NCI-H1092 treated with DMSO at 0.1 percent for 48 hours (cell line): ENCODE measurements at regions not wholly inside any gene's neighbourhood (a gene's known extent, or its start where the extent isn't known, plus 50 kb on each side); places are given as distances from the start of the nearest gene placed in this dataset.
"Not testable (repeated sequence)": the region's sequence is repeated elsewhere in the genome, so short reads cannot be mapped to it uniquely, and the experiment has no call there.

ENCODE experiments used
- DNase-seq: peaks from one replicate; lab custom pipeline; 2025; lab: John Stamatoyannopoulos, UW

DNA sequence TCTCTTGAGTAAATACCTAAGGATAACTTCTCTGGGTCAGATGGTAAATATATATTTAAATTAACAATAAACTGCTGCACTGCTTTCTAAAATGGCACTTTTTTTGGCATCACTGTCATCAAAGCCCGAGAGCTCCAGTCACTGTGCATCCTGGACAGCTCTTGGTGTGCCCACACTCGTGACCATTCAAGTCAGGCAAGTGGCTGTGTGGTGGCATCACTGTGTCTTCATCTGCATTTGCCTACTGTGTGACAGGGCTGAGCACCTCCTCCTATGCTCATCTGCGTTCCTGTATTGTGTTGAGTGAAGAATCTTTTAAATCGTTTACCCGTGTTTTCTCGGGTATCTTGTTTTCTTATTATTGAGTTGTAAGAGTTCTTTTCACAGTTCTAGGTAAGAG is 568.1 kb upstream of the SALL3 start:
- DNase-seq = no peak

DNA sequence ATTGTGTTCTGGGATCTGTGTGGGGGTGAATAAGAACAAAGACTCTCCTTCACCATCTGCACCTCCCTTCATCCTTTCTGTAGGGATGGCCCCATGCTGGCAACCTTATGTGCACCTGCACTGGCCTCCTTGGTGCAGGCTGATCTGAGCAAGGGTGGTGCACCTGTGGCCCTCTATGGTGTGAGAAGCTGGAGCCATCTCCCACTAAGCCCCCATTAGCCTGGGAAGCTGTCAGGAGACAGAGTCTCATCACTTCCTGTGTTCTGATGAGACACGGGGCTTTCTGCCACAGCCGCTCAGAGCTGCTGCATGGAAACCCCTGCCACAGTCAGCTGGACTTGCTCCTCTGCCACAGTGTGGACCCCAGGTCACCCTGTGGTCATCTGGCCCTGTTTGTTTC is 565.3 kb upstream of the SALL3 start:
- no peak for DNase-seq

DNA sequence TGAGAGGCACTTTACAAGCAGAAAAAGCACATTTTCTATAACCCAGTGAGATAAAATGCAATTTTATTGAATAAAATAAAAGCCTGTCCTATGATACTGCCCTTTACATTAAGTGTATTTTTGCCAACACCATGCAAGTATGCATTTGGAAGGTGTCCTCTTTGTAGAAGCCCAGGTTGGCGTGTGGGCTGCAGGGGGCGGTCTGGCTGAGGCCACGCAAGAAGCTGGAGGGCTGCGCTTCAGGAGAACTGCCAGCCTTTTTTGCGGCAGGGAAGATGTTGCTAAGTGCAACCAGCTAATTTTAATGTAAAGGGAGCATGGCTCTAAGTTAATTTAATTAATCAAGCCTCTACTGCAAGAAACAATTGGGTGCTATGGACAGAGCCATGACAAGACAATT is 562.8 kb upstream of the SALL3 start:
- no peak for DNase-seq

- DNase-seq = no peak
These were observed 561.2 kb upstream of the SALL3 start for GRCh38 chr18:78418379-78418778.

GRCh38 chr18:78419171-78419570 is 560.4 kb upstream of the SALL3 start:
- DNase-seq = no peak

DNA sequence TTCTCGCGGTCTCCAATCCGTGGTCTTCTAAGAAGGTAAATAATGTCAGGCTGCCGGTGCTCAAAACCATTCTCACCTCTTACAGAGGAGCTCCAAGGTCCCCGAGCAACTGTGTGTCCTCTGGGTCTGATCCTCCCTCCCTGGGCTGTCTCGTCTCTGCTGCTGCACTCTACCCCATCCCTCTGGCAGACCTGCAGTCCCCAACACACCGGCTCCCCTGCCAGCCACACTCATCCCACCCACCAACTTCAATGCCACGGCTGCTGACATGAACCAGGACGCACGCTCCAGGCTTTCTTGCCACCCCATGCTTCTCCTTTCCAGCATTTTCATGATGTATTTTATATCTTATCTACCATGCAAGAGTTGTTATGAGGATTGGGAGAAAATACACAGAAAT is 559.5 kb upstream of the SALL3 start:
- no peak for DNase-seq

DNA sequence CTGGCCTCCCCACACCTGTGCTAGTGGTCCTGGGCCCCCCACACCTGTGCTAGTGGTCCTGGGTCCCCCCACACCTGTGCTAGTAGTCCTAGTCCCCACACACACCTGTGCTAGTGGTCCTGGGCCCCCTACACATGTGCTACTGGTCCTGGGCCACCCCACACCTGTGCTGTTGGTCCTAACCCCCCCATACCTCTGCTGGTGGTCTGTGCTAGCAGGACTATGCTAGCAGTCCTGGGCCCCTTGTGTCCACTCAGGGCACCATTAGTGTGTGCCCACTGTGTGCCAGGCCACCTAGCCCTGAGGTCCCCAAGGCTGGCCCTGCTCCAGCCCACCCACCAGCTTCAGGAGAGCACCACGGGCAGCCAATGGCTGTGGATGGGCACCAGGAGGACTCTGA is 558.2 kb upstream of the SALL3 start:
- no peak for DNase-seq

DNA sequence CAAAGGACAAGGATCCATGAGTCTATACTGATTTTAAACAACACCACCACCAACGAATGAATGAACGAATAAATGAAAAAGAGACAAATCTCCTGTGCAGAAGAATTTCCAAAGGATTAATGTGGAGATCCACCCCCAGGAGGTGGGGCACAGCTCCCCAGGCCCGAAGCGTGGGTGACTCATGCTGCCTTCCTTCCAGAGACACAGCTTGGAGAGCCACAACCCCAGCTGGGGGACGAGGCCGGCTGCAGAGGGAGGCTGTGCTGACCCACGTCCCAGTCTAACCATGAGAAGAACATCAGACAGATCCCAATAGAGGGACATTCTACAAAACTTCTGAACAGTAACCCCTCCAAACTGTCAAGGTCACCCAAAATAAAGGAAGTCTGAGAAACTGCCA is 557.3 kb upstream of the SALL3 start:
- no peak for DNase-seq

- DNase-seq = no peak
These were observed 555.8 kb upstream of the SALL3 start for GRCh38 chr18:78423811-78424210.

DNA sequence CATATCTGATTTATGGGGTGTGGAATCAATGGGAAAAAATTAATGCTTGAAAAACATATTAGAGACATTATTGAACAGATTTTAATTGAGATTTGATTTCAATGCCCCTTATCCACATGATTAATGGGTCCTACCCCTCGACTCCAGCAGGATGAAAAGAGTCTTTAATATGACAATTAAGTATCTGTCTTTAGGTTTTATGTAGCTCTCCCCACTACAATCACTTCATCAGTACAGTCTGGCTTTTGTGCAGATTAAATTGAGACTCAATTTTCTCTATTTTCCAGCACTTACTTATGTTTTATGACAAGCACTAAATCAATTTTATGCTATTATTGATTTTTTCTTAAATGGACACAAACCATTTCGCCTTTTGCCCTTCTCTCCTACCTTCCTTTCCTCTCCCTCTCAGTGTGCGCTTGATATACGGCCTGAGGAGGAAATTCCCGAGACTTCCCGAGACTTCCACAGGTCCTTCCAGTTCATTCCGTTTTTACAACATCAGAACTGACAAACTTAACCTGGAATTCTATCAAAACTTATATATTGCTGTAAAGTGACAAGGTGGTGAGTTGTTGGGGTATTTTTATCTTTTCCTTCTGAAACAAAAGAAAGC is 555.1 kb upstream of the SALL3 start:
- no peak for DNase-seq

DNA sequence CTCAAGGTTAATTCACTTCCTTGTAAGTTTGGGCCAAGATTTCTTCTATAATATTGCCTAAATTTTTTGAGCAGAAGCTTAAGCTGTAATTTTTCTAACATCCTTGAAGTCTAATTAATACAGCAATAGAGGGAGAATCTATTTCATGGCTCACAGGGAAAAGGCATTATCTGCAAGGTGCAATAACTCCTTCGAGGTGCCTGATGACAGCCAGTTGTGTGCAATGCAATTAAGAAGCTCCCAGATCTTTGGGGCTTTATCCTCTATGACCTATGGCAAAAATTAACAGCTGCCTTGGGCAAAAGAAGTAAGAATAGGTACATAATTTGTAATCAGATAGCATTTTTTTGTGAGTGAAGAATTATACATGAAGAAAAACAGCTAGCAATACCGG is 554.6 kb upstream of the SALL3 start:
- no peak for DNase-seq

GRCh38 chr18:78427081-78427480 is 552.5 kb upstream of the SALL3 start:
- DNase-seq = no peak

DNA sequence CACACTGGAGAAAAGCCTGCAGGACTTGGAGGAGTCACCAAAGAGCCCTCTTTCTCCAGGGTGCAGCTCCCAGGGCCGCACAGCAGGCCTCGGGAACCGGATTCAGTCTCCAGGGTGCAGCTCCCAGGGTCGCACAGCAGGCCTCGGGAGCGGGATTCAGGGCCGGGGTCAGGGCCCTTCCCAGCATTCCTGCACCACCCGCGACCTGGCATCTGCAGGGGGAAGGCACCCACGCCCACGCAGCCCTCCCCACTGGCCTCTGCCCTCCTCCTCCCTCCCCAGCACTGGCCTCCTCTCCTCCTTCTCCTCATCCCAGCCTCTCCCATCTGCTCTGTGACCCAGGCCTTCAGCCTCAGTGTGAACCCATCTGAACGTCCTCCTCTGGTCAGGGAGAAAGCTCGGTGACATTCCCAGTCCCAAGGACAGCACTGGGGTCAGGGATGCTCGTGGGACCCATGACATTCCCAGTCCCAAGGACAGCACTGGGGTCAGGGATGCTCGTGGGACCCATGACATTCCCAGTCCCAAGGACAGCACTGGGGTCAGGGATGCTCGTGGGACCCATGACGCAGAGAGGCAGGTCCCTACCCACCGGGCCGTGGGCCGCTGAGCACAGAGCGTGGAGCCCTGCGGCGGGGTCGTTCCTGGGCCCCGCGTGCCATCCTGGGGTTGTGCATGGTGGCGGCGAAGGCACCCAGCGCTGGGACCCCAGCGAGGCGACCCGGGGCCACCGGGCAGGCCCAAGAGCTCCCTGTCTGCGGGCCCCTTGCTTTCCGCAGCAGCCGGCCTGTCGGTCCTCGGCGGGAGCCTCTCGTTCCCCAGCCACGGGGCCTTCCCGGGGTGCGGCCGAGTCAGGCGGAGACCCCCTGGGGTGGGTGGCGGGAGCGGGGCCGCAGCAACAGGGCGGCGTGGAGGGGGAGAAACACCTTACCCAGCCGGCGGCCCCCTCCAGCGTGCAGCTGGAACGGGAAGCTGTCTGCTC is 550.2 kb upstream of the SALL3 start:
- no peak for DNase-seq

GRCh38 chr18:78430131-78430758 is 549.4 kb upstream of the SALL3 start:
- DNase-seq = peak; percentile 95

DNA sequence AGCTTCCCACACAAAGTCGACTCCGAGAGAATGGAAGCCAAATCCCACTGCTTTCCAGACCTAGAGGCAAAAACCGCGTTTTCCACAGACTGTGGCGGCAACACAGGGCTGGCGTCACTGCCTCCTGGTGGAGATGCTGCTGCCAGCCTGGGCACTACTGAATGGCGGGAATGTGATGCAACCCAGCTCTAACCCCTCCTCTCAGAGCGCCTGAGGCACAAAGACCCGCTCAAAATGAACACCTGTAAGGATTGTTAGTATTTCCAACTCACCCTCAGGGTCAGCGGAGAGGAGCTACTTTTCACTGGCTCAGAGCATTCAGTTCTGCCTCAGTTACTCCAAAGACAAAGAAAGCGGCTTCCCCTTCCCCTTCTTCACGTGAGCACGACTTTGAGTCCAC is 548.0 kb upstream of the SALL3 start:
- no peak for DNase-seq

- DNase-seq = no peak
These were observed 546.1 kb upstream of the SALL3 start for GRCh38 chr18:78433562-78433961.

GRCh38 chr18:78436110-78436509 is 543.5 kb upstream of the SALL3 start:
- DNase-seq = no peak

- DNase-seq = not testable (repeated sequence)
These were observed 541.4 kb upstream of the SALL3 start for GRCh38 chr18:78438235-78438634.

- no peak for DNase-seq
These were observed 533.7 kb upstream of the SALL3 start for GRCh38 chr18:78445880-78446279.

- DNase-seq = no peak
These were observed 532.4 kb upstream of the SALL3 start for GRCh38 chr18:78447211-78447610.

GRCh38 chr18:78448106-78448505 is 531.5 kb upstream of the SALL3 start:
- DNase-seq = no peak

- no peak for DNase-seq
These were observed 531.0 kb upstream of the SALL3 start for GRCh38 chr18:78448591-78448990.

- no peak for DNase-seq
These were observed 525.4 kb upstream of the SALL3 start for GRCh38 chr18:78454221-78454620.
